HG03139 (cell line): ENCODE measurements at regions not wholly inside any gene's neighbourhood (a gene's known extent, or its start where the extent isn't known, plus 50 kb on each side); places are given as distances from the start of the nearest gene placed in this dataset.

Experiments
- ATAC-seq: cut with Tn5 transposase; IDR thresholded peaks from one replicate; pipeline ENCODE4 v1.9.1; 2021; ENCODE audit not compliant: unreplicated experiment

DNA sequence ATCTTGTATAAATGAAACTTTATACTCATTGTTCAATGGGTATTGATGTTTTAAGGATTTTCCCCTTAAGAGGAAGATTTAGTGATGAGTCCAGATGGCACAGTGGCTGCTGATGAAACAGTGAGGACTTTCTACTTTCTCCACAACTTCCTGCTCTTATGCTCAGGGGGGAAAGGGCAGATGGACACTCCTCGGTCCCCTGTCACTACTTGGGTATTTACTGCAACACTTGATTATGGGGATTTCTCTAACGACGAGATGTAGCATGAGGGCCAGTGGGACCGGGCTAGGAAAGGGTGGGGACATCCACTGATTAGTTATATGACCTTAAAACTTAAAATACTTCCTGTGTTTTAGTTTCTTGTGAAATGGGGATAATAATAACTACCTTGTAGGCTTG lies 146.1 kb upstream of the HMHB1 start:
- no peak for ATAC-seq

DNA sequence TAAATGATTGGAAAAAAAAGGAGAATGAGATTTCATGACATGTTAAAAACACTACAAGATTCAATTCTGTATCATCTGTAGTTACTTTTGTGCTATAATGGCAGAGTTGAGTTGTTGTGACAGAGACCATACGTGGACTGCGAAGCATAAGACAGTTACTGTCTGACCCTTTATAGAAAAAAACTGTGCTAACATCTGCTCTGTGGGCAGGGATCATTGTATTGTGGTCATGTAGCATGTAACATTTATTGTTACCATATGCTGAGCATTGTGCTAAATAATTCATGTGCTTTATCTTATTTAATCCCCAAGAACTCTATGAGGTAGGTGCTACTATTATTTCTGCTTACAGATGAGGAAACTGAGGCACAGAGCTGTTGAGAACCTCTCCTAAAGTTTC lies 147.3 kb upstream of the HMHB1 start:
- no peak for ATAC-seq

DNA sequence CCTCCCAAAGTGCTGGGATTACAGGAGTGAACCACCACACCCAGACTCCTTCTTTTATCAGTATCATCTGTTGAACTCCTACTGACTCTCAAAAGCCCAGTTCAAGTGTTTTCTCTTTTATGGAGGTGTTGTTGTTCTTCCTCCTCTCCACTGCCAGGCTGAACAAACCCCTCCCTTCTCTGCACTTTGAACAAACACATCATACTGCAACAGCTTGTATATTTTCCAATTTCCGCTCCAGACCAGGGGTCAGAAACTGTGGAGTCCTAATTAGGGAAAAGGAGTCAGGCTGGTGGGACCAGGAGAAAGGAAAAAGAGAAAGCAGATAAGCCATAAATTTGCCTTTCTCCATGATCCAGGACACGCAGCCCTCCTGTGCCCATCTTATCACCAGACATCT lies 148.1 kb upstream of the HMHB1 start:
- ATAC-seq = no peak

DNA sequence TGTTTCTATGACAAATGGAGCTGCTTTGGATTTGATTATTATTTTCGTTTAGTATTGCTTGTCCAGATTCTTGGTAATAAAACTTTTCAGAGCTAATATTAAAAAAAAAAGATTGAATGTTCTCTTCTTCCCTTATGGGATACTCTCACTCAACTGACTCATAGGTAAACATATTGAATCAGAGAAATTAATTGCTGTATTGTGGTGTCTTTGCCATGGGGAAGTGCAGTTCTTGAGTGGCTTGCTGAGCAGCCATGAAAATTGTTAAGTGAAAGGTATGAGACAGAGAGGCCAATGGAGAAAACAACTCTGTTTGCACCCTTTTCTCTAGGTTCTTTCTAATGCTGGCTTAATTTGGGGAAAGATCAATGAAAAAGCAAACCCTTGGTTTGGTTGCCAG lies 149.9 kb upstream of the HMHB1 start:
- ATAC-seq = no peak

DNA sequence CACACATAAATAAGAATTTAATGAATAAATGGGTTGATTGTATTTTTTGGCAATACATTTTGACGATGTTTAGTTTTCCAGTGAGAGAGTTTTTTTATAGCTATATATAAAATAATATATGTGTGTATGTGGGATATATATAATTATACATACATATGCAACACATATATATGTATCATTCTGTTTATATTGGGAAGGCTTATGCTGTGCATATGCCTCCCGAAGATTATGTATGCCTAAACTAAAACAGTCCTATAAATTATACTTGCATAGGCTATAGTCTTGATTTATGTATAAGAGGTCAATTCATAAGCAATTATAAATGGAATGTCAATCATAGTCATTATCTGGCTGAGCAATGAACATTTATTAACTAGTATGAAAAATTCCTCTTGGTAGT lies 151.3 kb upstream of the HMHB1 start:
- no peak for ATAC-seq

DNA sequence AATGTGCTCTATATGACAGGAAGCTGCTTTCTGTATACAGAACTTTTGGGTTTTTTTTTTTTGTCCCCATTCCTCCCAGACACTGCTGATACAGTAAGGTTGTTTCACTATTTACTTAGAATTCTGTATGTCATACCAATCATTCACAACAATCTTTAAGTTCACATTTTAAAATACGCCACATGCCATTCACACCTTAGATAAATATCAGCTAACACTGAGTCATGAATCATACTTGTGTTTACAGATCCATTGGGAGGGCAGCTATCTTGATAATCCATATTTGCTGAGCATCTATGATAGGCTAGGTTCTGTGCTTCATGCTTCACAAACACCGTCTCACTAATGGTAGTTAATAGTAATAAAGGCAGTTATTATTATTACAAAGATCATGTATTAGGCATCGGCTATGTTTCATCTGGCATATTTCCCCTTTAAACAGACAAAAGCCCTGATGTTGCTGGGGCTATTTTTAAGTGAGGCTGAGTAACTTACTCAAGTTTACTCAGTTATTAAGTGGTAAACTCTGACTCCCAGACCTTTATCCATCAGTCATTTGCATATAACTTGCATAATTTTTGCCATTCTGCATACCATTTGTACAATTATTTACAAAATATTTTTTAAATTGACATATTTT lies 152.2 kb upstream of the HMHB1 start:
- ATAC-seq = no peak

DNA sequence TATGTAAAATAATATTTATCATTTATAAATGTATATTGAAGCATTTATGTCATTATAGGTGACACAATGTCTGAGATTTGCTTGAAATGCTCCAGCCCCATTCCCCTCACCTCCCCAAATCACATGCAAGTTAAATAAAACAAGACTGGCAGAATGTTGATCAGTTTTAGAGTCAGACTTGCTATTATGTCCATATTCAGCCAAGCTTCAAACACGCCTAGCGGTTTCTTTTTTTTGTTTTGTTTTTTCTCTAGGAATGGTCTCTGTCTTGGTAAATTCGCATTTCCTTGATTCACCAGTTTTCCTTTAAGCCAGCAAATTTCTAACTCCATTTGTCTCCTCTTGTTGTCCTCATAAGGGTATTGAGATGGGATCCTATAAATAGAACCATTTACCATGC lies 153.0 kb upstream of the HMHB1 start:
- no peak for ATAC-seq

DNA sequence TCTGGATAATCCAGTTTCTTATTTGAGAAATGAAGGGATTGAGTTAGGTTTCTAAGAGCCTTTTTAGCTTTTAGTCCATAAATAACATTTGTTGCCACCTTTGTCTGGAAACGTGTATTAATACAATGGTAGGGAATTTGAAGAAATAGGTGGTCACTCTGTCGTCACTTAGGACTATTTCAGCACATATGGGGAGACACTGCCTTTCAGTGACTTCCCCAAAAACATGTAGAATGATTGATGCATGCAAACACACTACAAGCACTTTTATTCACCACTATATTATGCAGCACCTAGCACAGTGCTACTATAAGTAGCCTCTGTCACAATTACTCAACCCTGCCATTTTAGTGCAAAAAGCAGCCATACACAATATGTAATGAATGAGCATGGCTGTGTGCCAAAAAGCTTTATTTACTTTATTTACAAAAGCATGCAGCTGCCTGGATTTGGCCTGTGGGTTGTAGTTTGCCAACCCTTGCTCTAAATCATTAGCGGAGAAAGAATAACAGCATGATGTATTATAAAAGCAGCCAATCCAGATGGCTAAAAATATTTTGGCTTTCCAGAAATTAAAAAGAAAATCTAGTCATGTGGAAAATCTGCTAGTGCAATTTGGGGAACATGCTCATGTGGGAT lies 154.2 kb upstream of the HMHB1 start:
- no peak for ATAC-seq

DNA sequence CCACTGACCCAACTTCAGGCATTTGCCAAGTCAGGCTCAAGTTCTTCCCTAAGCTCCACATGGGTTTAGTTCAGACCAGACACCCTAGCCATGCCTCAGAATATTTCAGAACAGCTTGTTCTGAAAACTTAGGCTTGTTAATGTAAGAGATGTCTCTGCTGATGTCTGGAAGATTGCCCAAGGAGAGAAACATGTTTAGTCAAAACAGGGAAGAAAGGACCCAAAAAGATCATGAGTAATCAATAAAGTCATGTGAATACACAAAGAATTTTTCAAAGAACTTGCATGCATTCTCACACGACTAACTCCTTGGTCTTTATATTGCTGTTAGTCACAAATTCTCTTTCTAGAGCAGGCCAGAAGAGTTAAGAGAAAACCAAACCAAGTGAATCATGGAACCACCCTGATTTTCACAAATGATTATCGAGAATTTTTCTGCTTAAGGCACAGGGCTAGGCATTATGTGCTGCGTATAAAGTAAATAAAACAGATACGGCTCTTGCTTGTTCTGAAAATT lies 158.1 kb upstream of the HMHB1 start:
- no peak for ATAC-seq

DNA sequence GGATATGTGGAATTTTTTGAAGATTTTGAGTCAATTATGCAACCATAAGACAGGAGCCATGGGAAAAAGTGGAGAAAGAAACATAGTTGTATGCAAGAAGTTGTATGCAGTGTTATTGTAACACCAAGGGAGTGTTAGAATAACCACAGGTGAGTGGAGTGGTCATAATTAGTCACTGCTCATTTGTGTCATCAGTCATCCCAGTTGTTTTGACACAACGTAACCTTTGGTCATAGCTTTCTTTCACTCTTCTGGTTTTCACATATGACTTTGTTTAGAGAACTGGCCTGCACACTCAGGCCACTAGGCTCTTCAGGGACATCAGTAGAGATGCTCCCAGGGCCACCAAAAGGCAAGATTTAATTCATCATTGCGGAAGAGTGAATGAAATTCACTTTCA lies 158.7 kb upstream of the HMHB1 start:
- no peak for ATAC-seq

DNA sequence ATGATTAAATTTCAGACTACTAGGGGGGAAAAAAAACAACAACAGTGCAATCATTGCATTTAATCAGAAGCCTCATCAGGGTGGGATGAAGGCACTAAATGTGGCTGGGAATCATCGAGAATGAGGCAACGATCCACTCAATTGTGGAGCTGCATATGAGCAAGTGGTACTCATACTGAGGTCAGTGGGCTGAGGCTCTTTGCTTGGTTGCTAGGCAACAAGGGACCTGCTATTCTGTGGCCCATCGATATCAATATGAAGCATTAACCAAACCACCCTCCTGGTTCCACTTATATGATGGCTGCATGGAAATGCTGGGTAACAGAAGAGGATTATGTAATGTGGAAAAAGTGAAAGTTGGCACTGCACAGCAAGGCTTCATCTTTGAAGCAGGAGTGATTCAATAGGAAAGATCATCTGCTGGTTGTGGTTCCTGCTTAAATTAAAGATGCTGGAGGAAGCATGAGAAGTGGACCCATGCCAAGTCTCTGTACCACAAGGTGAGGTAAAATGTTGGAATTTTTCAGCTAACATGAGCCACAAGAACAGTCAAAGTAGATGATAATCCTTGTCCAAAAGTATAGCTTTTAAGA lies 159.8 kb upstream of the HMHB1 start:
- no peak for ATAC-seq

DNA sequence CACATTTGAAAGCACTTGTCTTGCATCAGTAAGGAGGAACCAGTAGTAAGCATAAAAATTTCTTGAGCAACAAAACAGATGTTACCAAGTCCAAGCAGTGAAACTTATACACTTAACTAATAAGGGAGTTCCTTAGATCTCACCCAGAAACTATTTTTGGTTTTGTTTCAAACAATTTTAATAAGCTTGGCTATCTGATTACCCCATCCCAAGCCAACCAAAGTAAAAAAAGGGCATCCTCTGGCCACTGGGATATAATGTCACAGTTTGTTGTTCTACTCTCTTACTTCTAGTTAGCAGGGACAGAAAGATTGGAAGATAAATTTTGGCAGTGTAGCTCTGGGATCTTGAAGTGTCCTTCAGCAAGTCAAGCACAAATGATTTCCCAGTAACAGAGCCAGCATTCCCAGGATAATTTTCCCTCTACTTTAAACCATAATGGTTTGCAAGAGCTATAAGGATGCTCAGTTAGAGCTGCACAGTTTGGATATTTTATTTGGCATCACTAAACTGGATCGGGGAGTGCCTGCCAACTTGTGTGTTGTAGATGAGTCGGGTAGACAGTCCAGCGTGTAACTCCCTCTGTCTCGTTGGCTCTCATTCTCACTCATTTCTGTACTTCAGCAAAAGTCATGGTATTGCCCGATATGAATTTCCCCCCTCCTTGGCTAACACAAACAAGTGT lies 161.9 kb upstream of the HMHB1 start:
- ATAC-seq = no peak

DNA sequence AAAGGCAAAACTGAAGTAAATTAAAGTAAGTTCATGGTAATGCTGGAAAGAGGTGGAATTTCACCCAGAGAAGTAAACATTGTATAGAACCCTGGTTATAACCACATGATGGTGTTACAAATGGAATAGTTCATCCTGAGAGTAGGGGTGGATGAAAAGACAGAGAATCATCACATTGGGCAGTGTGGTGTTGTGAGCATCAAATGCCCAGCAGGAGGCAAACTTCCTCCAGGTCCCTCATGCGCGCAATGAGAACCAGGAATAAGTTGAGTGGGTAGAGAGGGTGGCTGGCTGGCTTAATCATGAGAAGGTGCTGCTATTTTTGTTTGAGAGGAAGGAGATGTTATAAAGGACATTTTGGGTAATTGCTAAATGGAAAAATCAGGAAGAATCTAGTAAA lies 163.3 kb upstream of the HMHB1 start:
- ATAC-seq = no peak

DNA sequence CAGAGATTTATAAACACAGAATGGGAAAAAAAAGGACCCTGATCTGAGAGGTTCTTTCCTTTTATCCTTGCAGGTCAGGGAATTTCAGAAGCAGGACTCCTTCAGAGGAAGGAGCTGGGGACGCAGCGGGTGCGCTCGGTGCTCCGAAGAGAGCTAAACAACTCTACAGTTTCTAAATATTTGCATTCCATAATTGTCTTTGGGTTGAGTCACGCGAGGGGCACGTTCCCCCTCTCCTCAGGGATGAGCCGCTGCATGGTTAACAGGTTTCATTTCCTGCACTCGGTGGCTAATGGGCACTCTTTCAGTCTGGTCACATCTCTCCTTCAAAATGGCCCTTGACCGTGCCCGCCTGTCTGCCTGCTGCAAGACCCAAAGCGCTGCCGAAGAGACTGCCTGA lies 165.0 kb upstream of the HMHB1 start:
- ATAC-seq = no peak

DNA sequence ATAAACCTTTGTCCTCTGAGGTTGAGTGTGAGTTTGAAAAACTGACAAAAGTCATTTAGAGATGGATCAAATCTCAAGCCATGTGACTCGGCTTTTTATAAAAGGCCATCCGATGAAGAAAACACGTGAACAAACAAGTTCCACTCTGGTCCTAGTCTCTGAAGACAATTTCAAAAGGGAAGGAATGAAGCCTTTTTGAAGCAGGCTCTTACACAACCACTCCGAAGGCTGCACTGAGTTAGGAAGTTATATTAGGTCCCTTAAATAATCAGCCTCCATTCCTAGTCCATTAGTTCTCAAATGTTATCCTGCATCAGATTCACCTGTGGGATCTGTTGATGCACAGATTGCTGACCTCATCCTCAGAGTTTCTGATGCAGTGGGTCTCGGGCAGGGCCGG lies 166.6 kb upstream of the HMHB1 start:
- no peak for ATAC-seq

DNA sequence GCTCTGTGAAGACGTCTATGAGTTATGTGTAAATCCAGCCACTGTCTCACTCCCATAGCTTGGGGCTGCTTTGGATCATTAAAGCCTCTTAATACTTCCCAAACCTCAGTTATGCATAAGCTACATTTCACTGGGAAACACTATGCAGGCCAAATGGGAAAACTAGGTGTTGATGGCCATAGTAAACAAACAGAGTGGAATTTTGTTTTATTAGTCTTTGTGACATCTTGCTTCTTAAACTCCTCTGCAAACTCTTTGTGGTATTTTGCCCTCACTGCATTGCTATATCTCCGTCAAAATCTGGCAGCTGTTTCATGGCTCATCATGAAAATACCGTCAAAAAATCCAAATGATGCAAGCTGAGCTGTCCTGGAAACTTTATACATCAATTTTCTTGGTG lies 167.2 kb upstream of the HMHB1 start:
- ATAC-seq = no peak

DNA sequence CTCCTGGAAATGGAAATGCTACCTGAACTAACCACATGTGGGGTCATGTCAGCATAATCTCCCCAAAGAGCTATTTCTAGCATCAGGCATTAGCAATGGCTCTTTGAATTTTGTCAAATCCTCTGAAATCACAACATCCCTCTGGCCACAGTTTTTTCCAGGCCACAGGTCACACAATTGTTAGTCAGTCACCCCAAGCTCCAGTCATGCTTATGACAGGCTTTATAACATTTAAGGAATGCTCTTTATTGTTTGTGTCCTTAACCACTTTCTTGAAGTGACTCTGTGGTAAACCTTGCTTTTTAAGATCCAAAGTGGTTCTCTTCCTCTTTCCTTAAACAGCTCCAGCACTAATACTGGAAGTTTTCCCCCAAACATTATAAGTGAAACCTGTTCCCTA lies 169.2 kb upstream of the HMHB1 start:
- no peak for ATAC-seq

DNA sequence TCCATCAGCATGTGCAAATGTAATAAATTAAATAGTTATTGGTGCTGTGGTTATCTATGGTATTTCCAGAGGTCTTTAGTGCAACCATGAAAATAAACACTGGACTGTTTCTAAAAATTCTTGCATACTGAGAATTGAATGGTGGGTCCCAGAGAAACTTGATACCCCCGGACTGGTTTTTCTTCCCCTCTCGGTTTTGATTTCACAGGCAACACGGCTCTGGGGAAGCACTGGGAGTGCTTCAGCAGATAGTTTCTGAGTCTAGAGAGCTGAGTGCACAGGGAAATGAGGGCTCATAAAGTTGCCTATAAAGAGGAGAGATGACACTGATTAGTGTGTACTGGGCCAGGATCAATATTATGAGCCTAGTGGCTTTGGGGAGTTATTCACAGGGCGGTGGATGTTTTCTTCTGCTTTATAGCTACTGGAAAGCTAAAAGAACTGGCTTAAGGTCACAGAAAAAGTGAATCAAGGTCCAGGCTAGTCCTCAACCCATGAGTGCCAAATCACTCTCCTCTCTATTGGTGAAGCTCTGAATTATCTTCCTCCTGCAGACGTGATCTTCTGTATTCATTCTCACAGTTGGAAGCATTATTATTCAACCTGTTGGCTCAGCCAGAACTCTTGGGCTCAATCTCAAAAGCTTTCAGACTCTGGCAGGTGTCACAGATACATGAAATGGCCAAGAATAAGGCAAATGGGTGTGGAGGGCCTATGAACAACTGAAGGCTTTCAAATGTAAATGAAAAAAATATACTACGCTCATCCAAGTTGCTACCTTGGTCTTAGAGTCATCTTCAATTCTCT lies 170.2 kb upstream of the HMHB1 start:
- ATAC-seq = no peak

DNA sequence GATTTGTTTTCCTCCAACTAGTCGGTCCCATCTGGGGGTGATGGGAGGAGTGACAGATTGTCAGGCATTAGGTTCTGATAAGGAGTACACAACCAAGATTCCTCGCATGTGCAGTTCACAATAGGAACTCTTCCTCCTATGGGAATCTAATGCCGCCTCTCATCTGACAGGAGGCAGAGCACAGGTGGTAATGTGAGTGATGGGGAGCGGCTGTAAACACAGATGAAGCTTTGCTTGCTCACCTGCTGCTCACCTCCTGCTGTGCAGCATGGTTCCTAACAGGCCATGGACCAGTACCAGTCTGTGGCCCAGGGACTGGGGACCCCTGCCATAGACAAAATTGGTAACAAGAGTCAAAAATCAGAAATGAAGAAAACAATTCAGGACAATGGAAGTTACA lies 173.3 kb upstream of the HMHB1 start:
- ATAC-seq = no peak

DNA sequence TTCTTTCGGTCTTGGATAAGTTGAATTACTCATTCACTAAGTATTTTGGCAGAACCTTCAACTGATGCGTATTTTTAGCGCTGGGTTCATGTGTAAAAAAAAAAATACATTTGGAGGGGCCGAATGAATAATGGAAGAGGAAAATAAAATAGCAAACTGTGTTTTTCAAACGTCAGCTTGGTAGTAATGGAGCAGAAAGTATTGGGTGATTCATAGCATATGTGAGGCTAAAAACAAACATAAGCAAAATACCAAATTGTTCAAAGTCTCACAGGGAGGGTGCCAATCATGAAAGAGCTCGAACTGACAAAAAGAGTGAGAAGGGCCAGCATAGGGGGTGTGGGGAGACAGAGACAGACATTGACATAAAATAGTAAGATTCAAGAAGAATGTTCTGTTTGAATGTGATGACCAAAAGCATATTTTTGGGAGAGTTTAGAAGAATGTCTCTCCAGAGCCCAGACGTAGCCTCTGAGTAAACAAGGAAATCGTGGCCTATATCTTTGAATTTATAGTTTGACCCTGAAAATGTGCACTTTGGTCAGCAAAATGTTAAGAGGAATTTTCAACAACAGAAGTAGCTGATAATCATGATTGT lies 174.9 kb upstream of the HMHB1 start:
- ATAC-seq = no peak

DNA sequence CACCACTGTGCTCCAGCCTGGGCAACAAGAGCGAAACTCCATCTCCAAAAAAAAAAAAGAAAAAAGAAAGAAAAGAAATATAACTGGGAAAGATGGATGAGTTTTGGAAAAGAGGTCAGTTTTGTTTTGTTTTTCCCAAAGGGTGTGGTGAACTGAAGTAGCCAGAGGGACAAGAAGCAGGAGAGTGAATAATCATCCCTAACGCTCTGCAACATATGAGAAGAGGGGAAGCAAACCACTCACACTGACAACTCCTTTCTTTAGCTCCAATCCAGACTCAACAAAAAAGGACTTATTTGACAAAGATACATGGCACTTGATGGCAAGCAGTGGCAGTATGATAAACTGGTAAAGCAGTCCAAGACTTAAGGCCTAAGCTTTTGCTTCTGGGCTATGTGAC lies 176.1 kb upstream of the HMHB1 start:
- ATAC-seq = no peak
